Activated naive CD4-positive, alpha-beta T cell treated with anti-CD3 and anti-CD28 coated beads, Interleukin-2, amount 50 U/mL, for 72 hours (primary cell): ENCODE measurements at regions not wholly inside any gene's neighbourhood (a gene's known extent, or its start where the extent isn't known, plus 50 kb on each side); places are given as distances from the start of the nearest gene placed in this dataset.

Experiments used
- ATAC-seq, 2 donors: fragments of 150-1000 bp; cut with Tn5 transposase; 2 replicates each; pipeline ENCODE4 v1.10.0; 2021; ENCODE audit warnings: mild to moderate bottlenecking in 2 of 2, moderate library complexity in 2 of 2
- DNase-seq, 2 donors: peaks; one replicate each; pipeline ENCODE4 v3.0.0; 2021 to 2022; ENCODE audit warnings: low spot score in 2 of 2
- H3K27ac Mint-ChIP-seq, 2 donors: one replicate each; pipeline ENCODE4 v1.8.0; 2022; ENCODE audit warnings: mild to moderate bottlenecking in 2 of 2, mixed read lengths in 2 of 2
- H3K36me3 Mint-ChIP-seq, 2 donors: one replicate each; pipeline ENCODE4 v1.8.0; 2022; ENCODE audit warnings: mixed read lengths in 2 of 2
- H3K9me3 Mint-ChIP-seq, 2 donors: one replicate each; pipeline ENCODE4 v1.8.0; 2022; ENCODE audit warnings: mixed read lengths in 2 of 2

- Mint-ChIP-seq H3K27ac (no peak overlapping the region), H3K36me3 (no peaks in the 10 kb centered on the region), H3K9me3 (no peaks in the 10 kb centered on the region)
- ATAC-seq (peak in 1 of 2 donors; percentile 43), DNase-seq (peak in 1 of 2 donors; percentile 61)
Observed at GRCh38 chr2:16525265-16525887, 140.3 kb downstream of the CYRIA start.

- DNase-seq = no peak
Observed at GRCh38 chr2:16523711-16524110, 141.9 kb downstream of the CYRIA start.

DNA sequence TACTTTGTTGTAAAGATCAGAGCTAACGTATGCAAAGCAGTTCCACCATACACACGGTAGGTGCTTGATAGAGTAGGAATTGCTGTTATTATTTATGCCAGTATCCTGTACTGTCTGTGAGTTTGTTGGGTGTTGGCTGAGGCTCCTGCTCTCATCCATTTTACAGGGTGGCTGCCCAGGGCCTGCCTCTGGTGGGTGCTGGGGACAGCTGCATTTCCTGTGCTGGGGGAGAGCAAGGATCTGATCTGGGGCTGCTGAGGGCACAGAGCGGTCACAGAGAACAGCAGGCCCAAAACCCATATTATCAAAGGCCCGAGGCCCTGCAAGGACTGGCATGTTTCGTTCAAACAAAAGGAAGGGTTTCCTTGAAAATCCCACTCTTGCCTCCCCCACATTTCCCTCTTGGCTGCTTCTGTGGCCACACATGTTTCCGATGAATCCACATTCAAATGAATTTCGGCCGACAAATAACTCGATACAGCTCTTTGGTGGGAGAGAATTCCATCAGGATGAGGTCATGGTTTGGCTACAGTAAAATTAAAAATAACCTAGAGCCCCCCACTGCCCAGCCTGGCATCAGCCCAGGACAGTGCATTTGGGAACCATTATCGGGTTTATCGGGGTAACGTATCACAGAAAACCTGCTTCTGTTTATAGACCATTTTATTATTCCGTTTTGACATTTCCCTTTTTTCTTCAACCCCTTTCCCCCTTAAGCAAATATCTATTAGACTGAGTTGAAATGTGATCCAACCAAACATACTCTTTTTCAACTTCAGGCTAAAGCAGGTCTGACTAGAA lies 143.4 kb downstream of the CYRIA start:
- no peak overlapping the region for H3K27ac Mint-ChIP-seq
- no peaks in the 10 kb centered on the region for H3K36me3 Mint-ChIP-seq
- no peak for DNase-seq
- no peak for ATAC-seq
- H3K9me3 Mint-ChIP-seq = no peaks in the 10 kb centered on the region

More at GRCh38 chr2:16523711-16524110, 141.9 kb downstream of the CYRIA start:
- no peaks in the 10 kb centered on the region for H3K36me3 Mint-ChIP-seq
- no peak overlapping the region for H3K27ac Mint-ChIP-seq
- no peak for ATAC-seq
- H3K9me3 Mint-ChIP-seq = no peaks in the 10 kb centered on the region

- H3K36me3 Mint-ChIP-seq = no peaks in the 10 kb centered on the region
- ATAC-seq = no peak
- H3K27ac Mint-ChIP-seq = no peak overlapping the region
Observed at GRCh38 chr2:16520891-16521290, 144.7 kb downstream of the CYRIA start.

DNA sequence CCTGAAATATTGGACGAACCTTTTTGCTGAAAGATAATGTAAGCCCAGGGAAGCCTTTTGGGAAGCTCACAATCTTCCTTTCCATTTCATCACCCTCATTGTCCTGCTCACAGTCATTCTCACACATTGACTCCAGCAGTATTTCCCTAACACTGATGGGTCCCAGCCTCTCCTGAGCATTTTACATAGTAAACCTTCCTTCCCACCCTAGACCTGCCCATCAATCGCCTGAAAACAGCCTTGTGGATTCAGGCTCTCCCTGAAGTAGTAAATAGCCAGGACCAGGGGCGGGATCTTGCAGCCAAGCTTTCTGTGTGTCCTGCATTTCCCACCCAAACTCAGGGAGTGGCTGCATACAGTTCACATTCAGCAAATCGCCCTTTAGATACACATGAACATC lies 149.9 kb downstream of the CYRIA start:
- H3K9me3 Mint-ChIP-seq = no peaks in the 10 kb centered on the region
- no peaks in the 10 kb centered on the region for H3K36me3 Mint-ChIP-seq
- no peak overlapping the region for H3K27ac Mint-ChIP-seq
- no peak for DNase-seq
- no peak for ATAC-seq

More at GRCh38 chr2:16520891-16521290, 144.7 kb downstream of the CYRIA start:
- H3K9me3 Mint-ChIP-seq = no peaks in the 10 kb centered on the region
- DNase-seq = no peak

DNA sequence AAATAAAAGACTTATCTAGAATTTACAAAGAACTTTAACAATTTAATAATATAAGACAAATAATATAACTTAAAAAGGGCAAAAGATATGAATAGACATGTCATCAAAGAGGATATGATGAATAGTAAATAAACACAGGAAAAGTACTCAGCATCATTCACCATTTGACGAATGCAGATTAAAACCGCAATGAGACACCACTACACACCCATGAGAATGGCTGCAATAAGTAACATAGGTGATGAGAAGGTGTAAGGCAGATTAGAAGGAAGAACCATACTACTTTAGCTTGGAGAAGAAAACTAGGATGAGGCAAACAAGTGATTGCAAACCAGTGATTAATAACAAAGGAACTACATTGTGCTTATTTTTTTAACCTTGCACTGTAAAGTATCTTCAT lies 152.0 kb downstream of the CYRIA start:
- ATAC-seq = no peak
- H3K9me3 Mint-ChIP-seq = no peaks in the 10 kb centered on the region
- DNase-seq = no peak
- no peaks in the 10 kb centered on the region for H3K36me3 Mint-ChIP-seq
- H3K27ac Mint-ChIP-seq = no peak overlapping the region

DNA sequence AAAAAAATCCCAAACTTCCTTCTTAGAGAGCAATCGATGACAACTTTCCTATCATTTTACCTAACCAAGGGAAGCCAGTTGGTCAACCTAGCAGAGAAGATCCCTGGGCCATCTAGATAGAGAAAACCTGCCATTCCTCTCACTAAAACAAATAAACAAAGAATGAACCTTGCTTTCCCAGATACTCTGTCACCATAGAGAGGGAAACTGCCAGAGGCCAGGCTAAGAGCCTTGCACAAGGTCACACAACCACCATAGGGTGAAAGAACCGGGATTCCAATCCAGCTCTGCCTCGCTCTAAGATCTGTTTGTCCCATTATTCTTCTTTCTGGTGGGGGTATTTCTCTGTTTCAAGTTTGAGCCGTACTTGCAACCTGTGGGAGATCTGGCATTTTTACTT lies 154.6 kb downstream of the CYRIA start:
- H3K27ac Mint-ChIP-seq = no peak overlapping the region
- no peaks in the 10 kb centered on the region for H3K36me3 Mint-ChIP-seq

GRCh38 chr2:16509042-16509441 lies 156.6 kb downstream of the CYRIA start:
- Mint-ChIP-seq H3K27ac (no peak overlapping the region), H3K36me3 (no peaks in the 10 kb centered on the region), H3K9me3 (no peaks in the 10 kb centered on the region)
- DNase-seq (no peak), ATAC-seq (no peak)

More for the DNA sequence above, 154.6 kb downstream of the CYRIA start:
- ATAC-seq = no peak
- DNase-seq = no peak
- H3K9me3 Mint-ChIP-seq = no peaks in the 10 kb centered on the region

DNA sequence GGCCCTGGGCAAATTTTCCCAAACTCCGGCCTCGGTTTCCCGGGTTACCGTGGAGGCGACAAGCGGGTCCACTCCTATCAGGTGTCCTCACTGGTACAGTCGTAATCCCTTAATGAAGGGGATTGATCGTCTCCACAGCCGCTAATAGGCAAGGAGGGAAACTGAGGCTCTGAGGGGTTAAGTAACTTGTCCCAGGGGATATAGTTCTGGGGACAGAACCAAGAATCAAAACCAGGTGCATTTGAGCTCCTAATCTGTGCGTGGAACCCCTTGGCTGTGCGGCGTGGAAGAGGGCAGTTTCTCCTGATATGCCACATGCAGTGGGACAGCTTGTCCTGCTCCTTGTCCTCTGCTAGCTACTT lies 157.2 kb downstream of the CYRIA start:
- no peaks in the 10 kb centered on the region for H3K36me3 Mint-ChIP-seq
- H3K27ac Mint-ChIP-seq = no peak overlapping the region
- no peaks in the 10 kb centered on the region for H3K9me3 Mint-ChIP-seq
- DNase-seq = no peak
- ATAC-seq = no peak

GRCh38 chr2:16507655-16508489 lies 157.8 kb downstream of the CYRIA start:
- DNase-seq = peak in 1 of 2 donors; percentile 10
- no peaks in the 10 kb centered on the region for H3K36me3 Mint-ChIP-seq
- no peaks in the 10 kb centered on the region for H3K9me3 Mint-ChIP-seq
- H3K27ac Mint-ChIP-seq = no peak overlapping the region
- peak in 1 of 2 donors; percentile 64 for ATAC-seq

- H3K36me3 Mint-ChIP-seq = no peaks in the 10 kb centered on the region
- DNase-seq (no peak), ATAC-seq (no peak)
- no peak overlapping the region for H3K27ac Mint-ChIP-seq
- H3K9me3 Mint-ChIP-seq = no peaks in the 10 kb centered on the region
Observed at GRCh38 chr2:16506366-16506765, 159.3 kb downstream of the CYRIA start.

DNA sequence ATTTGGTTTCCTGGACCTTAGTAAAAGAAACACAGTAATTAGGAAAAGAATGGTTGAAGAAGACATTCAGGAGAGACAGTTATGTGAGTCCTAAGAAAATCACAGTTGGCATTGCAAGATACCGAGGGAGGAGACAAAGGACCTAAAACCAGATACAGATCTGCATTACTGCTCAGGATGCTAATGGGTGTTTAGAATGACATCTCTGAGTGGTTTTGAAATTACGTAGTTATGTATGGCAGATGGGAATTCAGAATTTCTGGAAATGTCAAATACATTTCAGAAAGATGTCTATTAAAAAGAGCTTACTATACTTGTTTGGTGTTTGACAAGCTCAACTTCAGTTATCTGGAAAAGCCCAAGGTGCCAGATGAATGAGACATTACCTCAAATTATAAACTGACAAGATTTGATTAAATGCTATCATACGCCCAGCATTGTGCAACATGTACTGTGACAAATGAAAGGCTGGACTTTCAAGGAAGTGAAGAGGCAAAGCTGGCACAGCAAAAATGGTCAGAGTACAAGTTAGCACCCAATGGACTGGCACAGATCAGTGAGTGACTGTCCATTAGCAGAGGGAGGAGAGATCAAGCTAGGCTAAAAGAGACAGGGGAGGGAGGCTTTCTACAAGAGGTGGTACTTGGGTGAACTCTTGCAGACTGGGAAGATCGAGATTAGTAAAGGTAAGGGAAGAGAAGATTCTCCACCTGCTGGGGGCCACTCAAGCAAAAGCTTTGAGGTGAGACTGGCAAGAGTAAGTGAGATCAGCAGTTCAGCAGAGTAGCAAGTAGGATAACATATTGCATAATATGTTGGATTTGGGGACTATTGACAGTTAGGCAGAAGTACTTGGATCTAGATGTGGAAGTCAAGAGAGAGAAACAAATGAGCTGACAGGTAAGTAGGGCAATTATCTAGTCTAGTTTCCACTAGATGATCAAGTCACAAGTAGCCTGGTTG lies 168.9 kb downstream of the CYRIA start:
- no peak for ATAC-seq
- Mint-ChIP-seq H3K36me3 (no peaks in the 10 kb centered on the region), H3K27ac (no peak overlapping the region), H3K9me3 (no peaks in the 10 kb centered on the region)
- no peak for DNase-seq

- ATAC-seq (no peak), DNase-seq (no peak)
- no peaks in the 10 kb centered on the region for H3K9me3 Mint-ChIP-seq
- H3K27ac Mint-ChIP-seq = no peak overlapping the region
- H3K36me3 Mint-ChIP-seq = no peaks in the 10 kb centered on the region
Observed at GRCh38 chr2:16495509-16496208, 170.0 kb downstream of the CYRIA start.

DNA sequence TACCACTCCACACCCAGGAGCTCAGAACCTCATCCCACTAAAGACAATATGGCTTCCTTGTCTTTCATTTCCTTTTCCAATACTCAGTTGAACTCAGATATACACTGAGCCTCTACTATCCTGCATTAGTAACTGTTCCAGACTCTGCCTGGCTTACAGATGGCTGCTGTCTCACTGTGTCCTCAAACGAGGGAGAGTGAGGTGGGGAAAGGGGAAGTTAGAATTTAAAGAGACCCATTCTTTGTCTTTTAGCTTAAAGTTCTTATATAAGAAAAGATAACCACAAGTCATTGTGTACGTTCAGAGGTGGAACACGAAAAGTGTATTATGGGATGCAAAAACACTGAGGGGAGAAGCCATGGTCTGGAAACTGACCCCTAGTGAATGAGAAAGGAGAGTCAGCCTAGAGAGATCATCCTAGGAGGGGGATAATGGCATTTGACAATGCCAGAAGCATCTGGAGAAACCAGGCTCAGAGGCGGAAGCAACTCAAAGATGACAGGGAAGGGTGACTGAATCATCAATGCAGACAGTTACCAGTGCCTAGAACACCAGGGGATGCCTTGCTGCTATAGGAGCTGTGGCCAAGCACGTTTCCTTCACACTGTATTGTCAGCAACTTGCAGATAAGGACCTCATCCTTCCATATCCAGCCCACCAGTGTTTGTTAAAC lies 170.7 kb downstream of the CYRIA start:
- H3K36me3 Mint-ChIP-seq = no peaks in the 10 kb centered on the region
- DNase-seq (no peak), ATAC-seq (no peak)
- H3K9me3 Mint-ChIP-seq = no peaks in the 10 kb centered on the region
- H3K27ac Mint-ChIP-seq = no peak overlapping the region

DNA sequence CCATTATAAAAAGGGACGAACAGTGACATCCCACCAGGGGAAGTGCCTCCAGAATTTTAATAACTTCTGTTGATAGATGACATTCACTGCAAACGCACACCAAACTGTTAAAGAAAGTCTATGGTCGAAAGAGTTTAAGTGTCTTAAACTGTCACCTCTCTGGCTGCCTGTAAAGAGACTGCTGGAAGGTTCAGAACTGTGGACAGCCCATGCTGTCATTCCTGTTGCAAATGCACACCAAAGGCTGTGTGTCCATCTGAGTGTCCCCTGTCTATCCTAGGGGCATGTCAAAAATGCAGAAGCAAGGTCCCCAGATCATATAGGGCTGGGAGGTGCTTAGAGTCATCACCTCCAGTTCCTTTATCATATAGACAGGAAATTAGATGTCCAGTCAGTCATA lies 171.8 kb downstream of the CYRIA start:
- Mint-ChIP-seq H3K36me3 (no peaks in the 10 kb centered on the region), H3K9me3 (no peaks in the 10 kb centered on the region), H3K27ac (no peak overlapping the region)
- DNase-seq (no peak), ATAC-seq (no peak)
